Progenitor cell of endocrine pancreas (in vitro differentiated cells): ENCODE measurements at regions not wholly inside any gene's neighbourhood (a gene's known extent, or its start where the extent isn't known, plus 50 kb on each side); places are given as distances from the start of the nearest gene placed in this dataset.

Experiments
- DNase-seq: peaks from one replicate; pipeline ENCODE4 v3.0.0; 2021; ENCODE audit warnings: low spot score; ENCODE audit not compliant: unreplicated experiment
- H3K27ac Mint-ChIP-seq: 2 replicates; pipeline ENCODE4 v1.8.0; 2021; ENCODE audit warnings: mild to moderate bottlenecking, moderate library complexity, mixed read lengths
- H3K27me3 Mint-ChIP-seq: 2 replicates; pipeline ENCODE4 v1.8.0; 2021; ENCODE audit warnings: mixed read lengths
- H3K36me3 Mint-ChIP-seq: 2 replicates; pipeline ENCODE4 v1.8.0; 2022; ENCODE audit warnings: mixed read lengths; ENCODE audit not compliant: insufficient read depth
- H3K4me1 Mint-ChIP-seq: 2 replicates; pipeline ENCODE4 v1.8.0; 2021; ENCODE audit warnings: low read depth, mixed read lengths
- H3K4me3 Mint-ChIP-seq: 2 replicates; pipeline ENCODE4 v1.8.0; 2021; ENCODE audit warnings: low read depth, mild to moderate bottlenecking, moderate library complexity, mixed read lengths
- H3K9me3 Mint-ChIP-seq: 2 replicates; pipeline ENCODE4 v1.8.0; 2021; ENCODE audit warnings: low read depth, mixed read lengths
- TF ChIP-seq, protein P1 (sequence below): fragments of 200-600 bp; sonication (generic); IDR thresholded peaks from one replicate; pipeline ENCODE4 v1.5.0; 2021; ENCODE audit warnings: antibody characterized with exemption, mild to moderate bottlenecking; ENCODE audit not compliant: unreplicated experiment

DNA sequence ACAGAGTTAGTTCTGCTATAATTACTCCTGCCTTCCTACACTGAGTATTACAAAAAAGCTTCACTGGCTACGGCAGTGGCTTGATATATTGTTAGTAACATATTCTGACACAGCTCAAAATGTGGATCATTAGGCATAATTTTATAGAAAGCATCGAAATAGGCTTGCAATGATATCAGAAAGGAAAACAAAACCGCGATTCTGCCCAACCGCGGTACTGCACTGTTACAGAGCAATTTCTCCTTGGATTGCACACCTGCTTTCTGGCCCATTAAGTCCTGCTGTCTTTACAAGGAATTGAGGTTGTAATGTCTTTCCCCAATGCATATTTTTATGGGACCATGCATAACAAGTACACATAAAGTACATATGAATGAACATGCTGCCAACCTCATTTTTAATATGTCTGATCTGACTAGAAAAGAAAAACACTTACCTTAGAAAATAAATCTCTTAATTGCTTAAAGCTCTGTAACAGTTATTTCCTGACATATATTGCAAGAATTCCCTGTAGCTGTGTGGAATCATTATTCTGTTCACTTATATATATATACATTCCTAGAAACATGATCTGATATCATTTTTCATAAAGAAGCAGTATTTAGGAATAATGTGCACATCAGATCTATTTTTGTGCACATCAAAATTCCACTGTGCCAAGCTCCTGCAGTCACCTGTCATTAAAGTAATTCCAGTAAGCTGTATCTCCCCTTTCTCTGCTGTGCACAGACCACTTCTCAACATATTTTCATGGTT lies 763.9 kb downstream of the HACE1 start:
- H3K9me3 Mint-ChIP-seq: peaks cover 4% of the 10 kb centered on the region

DNA sequence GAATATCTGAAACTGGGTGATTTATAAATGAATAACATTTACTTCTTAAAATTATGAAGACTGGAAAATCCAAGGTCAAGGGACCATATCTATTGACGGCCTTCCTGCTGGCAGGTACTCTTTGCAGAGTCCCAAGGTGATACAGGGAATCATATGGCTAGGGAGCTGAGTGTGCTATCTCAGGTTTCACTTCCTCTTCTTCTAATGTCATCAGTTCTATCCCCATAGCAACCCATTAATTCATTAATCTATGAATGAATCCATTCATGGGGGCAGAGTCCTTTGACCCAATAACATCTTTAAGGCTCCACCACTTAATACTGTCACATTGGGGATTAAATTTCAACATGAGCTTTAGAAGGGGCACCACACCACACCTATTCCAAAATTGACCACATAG lies 772.0 kb downstream of the HACE1 start:
- Mint-ChIP-seq H3K36me3 (no peaks in the 10 kb centered on the region), H3K27me3 (no peaks in the 10 kb centered on the region), H3K4me3 (no peak overlapping the region), H3K4me1 (no peaks in the 10 kb centered on the region), H3K27ac (no peak overlapping the region), H3K9me3 (peaks cover 8% of the 10 kb centered on the region)
- TF ChIP-seq, protein P1, sequence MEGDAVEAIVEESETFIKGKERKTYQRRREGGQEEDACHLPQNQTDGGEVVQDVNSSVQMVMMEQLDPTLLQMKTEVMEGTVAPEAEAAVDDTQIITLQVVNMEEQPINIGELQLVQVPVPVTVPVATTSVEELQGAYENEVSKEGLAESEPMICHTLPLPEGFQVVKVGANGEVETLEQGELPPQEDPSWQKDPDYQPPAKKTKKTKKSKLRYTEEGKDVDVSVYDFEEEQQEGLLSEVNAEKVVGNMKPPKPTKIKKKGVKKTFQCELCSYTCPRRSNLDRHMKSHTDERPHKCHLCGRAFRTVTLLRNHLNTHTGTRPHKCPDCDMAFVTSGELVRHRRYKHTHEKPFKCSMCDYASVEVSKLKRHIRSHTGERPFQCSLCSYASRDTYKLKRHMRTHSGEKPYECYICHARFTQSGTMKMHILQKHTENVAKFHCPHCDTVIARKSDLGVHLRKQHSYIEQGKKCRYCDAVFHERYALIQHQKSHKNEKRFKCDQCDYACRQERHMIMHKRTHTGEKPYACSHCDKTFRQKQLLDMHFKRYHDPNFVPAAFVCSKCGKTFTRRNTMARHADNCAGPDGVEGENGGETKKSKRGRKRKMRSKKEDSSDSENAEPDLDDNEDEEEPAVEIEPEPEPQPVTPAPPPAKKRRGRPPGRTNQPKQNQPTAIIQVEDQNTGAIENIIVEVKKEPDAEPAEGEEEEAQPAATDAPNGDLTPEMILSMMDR: no peak
- DNase-seq: no peak

More for the DNA sequence above, 763.9 kb downstream of the HACE1 start:
- Mint-ChIP-seq H3K27me3 (no peaks in the 10 kb centered on the region), H3K4me3 (no peak overlapping the region), H3K36me3 (no peaks in the 10 kb centered on the region), H3K27ac (no peak overlapping the region), H3K4me1 (no peaks in the 10 kb centered on the region)
- TF ChIP-seq, protein P1: no peak
- DNase-seq: no peak

DNA sequence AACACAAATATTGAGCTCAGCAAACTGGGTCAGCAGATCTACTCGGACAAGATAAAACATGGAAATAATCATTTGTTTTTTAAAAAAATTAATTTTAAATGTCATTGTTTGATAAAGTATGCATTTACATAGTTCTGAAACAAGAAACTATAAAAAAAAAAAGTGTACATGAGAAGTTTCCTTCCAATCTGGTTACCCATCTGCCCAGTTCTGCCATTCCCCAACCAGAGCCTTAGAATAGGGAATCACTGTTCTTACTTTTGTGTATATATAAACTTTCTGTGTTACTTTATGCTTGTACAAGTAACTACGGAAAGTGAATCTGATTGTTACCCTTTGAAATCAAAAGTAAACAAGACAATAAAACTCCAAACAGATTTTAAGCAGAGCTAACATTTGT lies 791.4 kb downstream of the HACE1 start:
- TF ChIP-seq, protein P1: no peak
- DNase-seq: no peak
- no peaks in the 10 kb centered on the region for H3K36me3 Mint-ChIP-seq
- no peaks in the 10 kb centered on the region for H3K27me3 Mint-ChIP-seq
- no peaks in the 10 kb centered on the region for H3K9me3 Mint-ChIP-seq
- H3K4me1 Mint-ChIP-seq: no peaks in the 10 kb centered on the region
- no peak overlapping the region for H3K4me3 Mint-ChIP-seq
- H3K27ac Mint-ChIP-seq: no peak overlapping the region

DNA sequence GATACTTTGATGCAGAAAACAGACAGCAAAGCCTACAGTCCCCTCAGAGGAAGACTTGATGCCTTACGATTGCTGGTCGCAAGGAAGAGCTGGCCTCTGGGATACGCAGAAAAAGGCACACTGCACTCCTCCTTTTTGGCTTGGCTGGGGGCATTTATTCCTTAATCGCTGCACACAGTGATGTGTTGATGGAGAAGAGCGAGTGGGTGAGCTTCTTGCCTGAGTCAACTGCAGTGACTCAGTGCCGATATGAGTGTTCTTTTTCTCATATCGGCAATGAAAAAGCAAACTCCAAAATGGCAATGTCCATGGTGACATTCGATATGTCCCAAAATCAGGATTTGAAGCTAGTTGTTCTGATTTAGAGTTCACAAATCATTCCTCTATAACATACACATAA lies 794.8 kb downstream of the HACE1 start:
- H3K27me3 Mint-ChIP-seq: no peaks in the 10 kb centered on the region

DNA sequence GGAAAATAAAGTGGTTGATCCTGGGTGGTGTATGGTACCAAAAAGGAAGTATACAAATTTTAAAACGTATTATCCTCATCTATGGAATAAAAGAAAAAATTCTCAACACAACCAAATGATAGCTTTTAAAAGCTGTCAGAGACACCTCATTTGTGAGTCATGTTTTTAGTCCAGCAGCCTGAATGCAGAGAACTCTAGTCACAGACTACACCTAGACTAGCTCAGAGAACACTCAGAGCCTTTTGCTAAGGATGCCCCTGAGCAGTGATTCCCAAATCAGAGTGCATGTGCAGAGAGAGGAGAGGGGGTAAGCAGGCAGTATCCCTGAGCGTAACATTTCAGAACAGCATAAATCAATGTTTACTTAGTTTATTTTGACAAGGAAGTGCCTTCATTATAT lies 809.3 kb downstream of the HACE1 start:
- Mint-ChIP-seq H3K9me3 (no peaks in the 10 kb centered on the region), H3K27me3 (no peaks in the 10 kb centered on the region), H3K27ac (no peak overlapping the region), H3K4me1 (no peaks in the 10 kb centered on the region), H3K4me3 (no peak overlapping the region), H3K36me3 (no peaks in the 10 kb centered on the region)
- DNase-seq: no peak
- TF ChIP-seq, protein P1: no peak

More for the DNA sequence above, 794.8 kb downstream of the HACE1 start:
- Mint-ChIP-seq H3K36me3 (no peaks in the 10 kb centered on the region), H3K4me3 (no peak overlapping the region), H3K27ac (no peak overlapping the region), H3K9me3 (no peaks in the 10 kb centered on the region), H3K4me1 (no peaks in the 10 kb centered on the region)
- no peak for DNase-seq
- TF ChIP-seq, protein P1: no peak
